ENCODE measurements at regions not wholly inside any gene's neighbourhood (a gene's known extent, or its start where the extent isn't known, plus 50 kb on each side); places are given as distances from the start of the nearest gene placed in this dataset.

GRCh38 chr15:31257286-31257685 lies 69.3 kb upstream of the KLF13 start:
- DNase-seq (ENCODE audit: low read depth): no peak
- TF ChIP-seq CTCF (conservative IDR thresholded peaks at IDR 0.05; ENCODE audit: low read depth, low read length): no peak
- H3K4me3 ChIP-seq (ENCODE audit: low read length): no peak overlapping the region

- DNase-seq (ENCODE audit: low read depth): no peak
- no peak for TF ChIP-seq CTCF (conservative IDR thresholded peaks at IDR 0.05; ENCODE audit: low read depth, low read length)
- no peak overlapping the region for H3K4me3 ChIP-seq (ENCODE audit: low read length)
Observed at GRCh38 chr15:31258260-31258659, 68.4 kb upstream of the KLF13 start.

GRCh38 chr15:31259562-31260252 lies 66.9 kb upstream of the KLF13 start:
- DNase-seq (ENCODE audit: low read depth): no peak
- no peak overlapping the region for H3K4me3 ChIP-seq (ENCODE audit: low read length)
- TF ChIP-seq CTCF (conservative IDR thresholded peaks at IDR 0.05; ENCODE audit: low read depth, low read length): no peak

- no peak overlapping the region for H3K4me3 ChIP-seq (ENCODE audit: low read length)
- no peak for DNase-seq (ENCODE audit: low read depth)
- TF ChIP-seq CTCF (conservative IDR thresholded peaks at IDR 0.05; ENCODE audit: low read depth, low read length): no peak
Observed at GRCh38 chr15:31260646-31261265, 65.9 kb upstream of the KLF13 start.

- DNase-seq (ENCODE audit: low read depth): no peak
- TF ChIP-seq CTCF (conservative IDR thresholded peaks at IDR 0.05; ENCODE audit: low read depth, low read length): no peak
- no peak overlapping the region for H3K4me3 ChIP-seq (ENCODE audit: low read length)
Observed at GRCh38 chr15:31261266-31262142, 65.1 kb upstream of the KLF13 start.

GRCh38 chr15:31262143-31262530 lies 64.5 kb upstream of the KLF13 start:
- H3K4me3 ChIP-seq (ENCODE audit: low read length): no peak overlapping the region
- TF ChIP-seq CTCF (conservative IDR thresholded peaks at IDR 0.05; ENCODE audit: low read depth, low read length): no peak
- DNase-seq (ENCODE audit: low read depth): no peak

Data from retinal pigment epithelial cell (primary cell).